NOMO-1 treated with DMSO at 0.1 percent for 48 hours (cell line): ENCODE measurements at regions not wholly inside any gene's neighbourhood (a gene's known extent, or its start where the extent isn't known, plus 50 kb on each side); places are given as distances from the start of the nearest gene placed in this dataset.
A peak's percentile ranks its signal among the peaks of the same experiment; 100 is the strongest.

ENCODE experiments used
- DNase-seq: peaks from one replicate; lab custom pipeline; 2025; ENCODE audit not compliant: unreplicated experiment; lab: John Stamatoyannopoulos, UW

- DNase-seq = peak; percentile 76
Measured at GRCh38 chr1:108016451-108016920, 51.5 kb upstream of the VAV3 start.
